ENCODE measurements at regions not wholly inside any gene's neighbourhood (a gene's known extent, or its start where the extent isn't known, plus 50 kb on each side); places are given as distances from the start of the nearest gene placed in this dataset.

GRCh38 chr18:28984731-28985130 is 807.8 kb upstream of the CDH2 start:
- no peak for TF ChIP-seq CTCF (IDR thresholded peaks at IDR 0.05; ENCODE audit: insufficient read depth, low read length, poor library complexity, severe bottlenecking)
- H3K4me3 ChIP-seq (ENCODE audit: low read depth, low read length), result no peak overlapping the region
- no peak for DNase-seq (ENCODE audit: low read depth)
- H3K27me3 ChIP-seq (ENCODE audit: control insufficient read depth, insufficient read depth, low read length), result no peaks in the 10 kb centered on the region
- H3K36me3 ChIP-seq (ENCODE audit: control insufficient read depth, insufficient read depth, low read length), result no peaks in the 10 kb centered on the region

GRCh38 chr18:28974504-28974903 is 797.6 kb upstream of the CDH2 start:
- DNase-seq (ENCODE audit: low read depth), result no peak
- no peaks in the 10 kb centered on the region for H3K27me3 ChIP-seq (ENCODE audit: control insufficient read depth, insufficient read depth, low read length)
- no peak for TF ChIP-seq CTCF (IDR thresholded peaks at IDR 0.05; ENCODE audit: insufficient read depth, low read length, poor library complexity, severe bottlenecking)
- no peaks in the 10 kb centered on the region for H3K36me3 ChIP-seq (ENCODE audit: control insufficient read depth, insufficient read depth, low read length)
- no peak overlapping the region for H3K4me3 ChIP-seq (ENCODE audit: low read depth, low read length)

- DNase-seq (ENCODE audit: low read depth), result no peak
- Histone ChIP-seq H3K27me3 (ENCODE audit: control insufficient read depth, insufficient read depth, low read length) (no peaks in the 10 kb centered on the region), H3K36me3 (ENCODE audit: control insufficient read depth, insufficient read depth, low read length) (no peaks in the 10 kb centered on the region), H3K4me3 (ENCODE audit: low read depth, low read length) (no peak overlapping the region)
- no peak for TF ChIP-seq CTCF (IDR thresholded peaks at IDR 0.05; ENCODE audit: insufficient read depth, low read length, poor library complexity, severe bottlenecking)
Observed at GRCh38 chr18:28973324-28973723, 796.4 kb upstream of the CDH2 start.

GRCh38 chr18:28972333-28972907 is 795.5 kb upstream of the CDH2 start:
- H3K27me3 ChIP-seq (ENCODE audit: control insufficient read depth, insufficient read depth, low read length), result no peaks in the 10 kb centered on the region
- no peaks in the 10 kb centered on the region for H3K36me3 ChIP-seq (ENCODE audit: control insufficient read depth, insufficient read depth, low read length)
- DNase-seq (ENCODE audit: low read depth), result no peak
- H3K4me3 ChIP-seq (ENCODE audit: low read depth, low read length), result no peak overlapping the region
- no peak for TF ChIP-seq CTCF (IDR thresholded peaks at IDR 0.05; ENCODE audit: insufficient read depth, low read length, poor library complexity, severe bottlenecking)

GRCh38 chr18:28963481-28963880 is 786.6 kb upstream of the CDH2 start:
- no peaks in the 10 kb centered on the region for H3K36me3 ChIP-seq (ENCODE audit: control insufficient read depth, insufficient read depth, low read length)
- DNase-seq (ENCODE audit: low read depth), result no peak
- TF ChIP-seq CTCF (IDR thresholded peaks at IDR 0.05; ENCODE audit: insufficient read depth, low read length, poor library complexity, severe bottlenecking), result no peak
- no peak overlapping the region for H3K4me3 ChIP-seq (ENCODE audit: low read depth, low read length)
- H3K27me3 ChIP-seq (ENCODE audit: control insufficient read depth, insufficient read depth, low read length), result no peaks in the 10 kb centered on the region

GRCh38 chr18:28961669-28962228 is 784.8 kb upstream of the CDH2 start:
- H3K4me3 ChIP-seq (ENCODE audit: low read depth, low read length), result no peak overlapping the region
- H3K36me3 ChIP-seq (ENCODE audit: control insufficient read depth, insufficient read depth, low read length), result no peaks in the 10 kb centered on the region
- no peaks in the 10 kb centered on the region for H3K27me3 ChIP-seq (ENCODE audit: control insufficient read depth, insufficient read depth, low read length)
- TF ChIP-seq CTCF (IDR thresholded peaks at IDR 0.05; ENCODE audit: insufficient read depth, low read length, poor library complexity, severe bottlenecking), result peak; percentile 59
- DNase-seq (ENCODE audit: low read depth), result no peak
